HG02610 (cell line): ENCODE measurements at regions not wholly inside any gene's neighbourhood (a gene's known extent, or its start where the extent isn't known, plus 50 kb on each side); places are given as distances from the start of the nearest gene placed in this dataset.

Experiments used
- ATAC-seq: cut with Tn5 transposase; IDR thresholded peaks from one replicate; pipeline ENCODE4 v1.9.1; 2021; ENCODE audit warnings: mild to moderate bottlenecking, moderate library complexity; ENCODE audit not compliant: unreplicated experiment

DNA sequence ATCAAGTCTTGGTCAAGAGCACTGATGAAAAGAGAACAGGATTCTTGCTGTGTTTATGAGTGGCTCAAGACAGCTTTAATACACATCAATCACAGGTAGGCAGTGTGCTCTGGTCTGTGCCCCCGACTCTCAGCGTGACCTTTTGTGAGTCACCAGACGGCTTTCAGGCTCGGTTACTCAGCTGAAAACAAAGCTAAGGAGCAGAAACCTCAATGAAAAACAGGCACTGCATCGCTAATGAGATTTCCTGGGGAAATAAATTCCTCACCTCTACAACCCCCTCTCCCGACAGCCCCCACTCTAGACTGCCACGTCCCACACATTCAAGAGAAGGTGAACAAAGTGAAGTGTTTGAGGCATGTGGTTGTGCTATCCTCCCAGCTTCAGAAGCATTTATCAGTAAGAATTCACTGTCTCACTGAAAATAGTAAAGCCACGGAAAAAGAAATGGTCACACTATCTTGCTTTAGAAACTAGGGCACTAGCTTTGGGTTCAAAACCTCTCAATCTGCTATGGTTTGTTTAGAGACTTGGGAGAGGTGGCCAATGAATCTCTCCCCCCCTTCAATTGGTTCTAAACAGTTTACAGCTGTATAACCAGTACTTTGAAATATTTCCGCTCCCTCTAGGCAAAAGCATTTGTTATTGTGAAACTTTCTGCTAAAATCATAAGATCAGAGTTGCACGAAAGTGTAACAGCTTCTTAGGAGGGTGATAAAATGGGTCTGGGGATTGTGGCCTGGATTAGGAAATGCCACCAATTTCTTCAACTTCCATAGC, 199.5 kb upstream of the PMFBP1 start:
- ATAC-seq, result no peak

DNA sequence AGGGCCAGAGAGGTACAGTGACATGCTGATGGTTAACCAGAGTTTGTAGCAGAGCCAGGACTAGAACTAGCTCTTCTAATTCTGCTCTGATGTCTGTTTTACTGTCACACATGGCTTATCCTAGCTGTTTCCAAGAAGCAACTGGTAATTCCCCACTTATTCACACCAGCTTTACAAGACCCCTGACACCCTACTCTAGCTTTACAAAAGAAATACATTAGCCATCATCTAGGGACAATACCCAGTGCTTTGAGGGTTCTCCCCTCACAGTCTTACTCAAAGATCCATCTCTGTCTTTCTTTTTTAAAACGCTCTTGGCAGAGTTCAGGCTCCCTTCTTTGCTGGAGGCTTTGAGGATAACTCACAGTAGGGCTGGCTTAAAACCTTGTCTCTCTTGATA, 197.3 kb upstream of the PMFBP1 start:
- no peak for ATAC-seq

DNA sequence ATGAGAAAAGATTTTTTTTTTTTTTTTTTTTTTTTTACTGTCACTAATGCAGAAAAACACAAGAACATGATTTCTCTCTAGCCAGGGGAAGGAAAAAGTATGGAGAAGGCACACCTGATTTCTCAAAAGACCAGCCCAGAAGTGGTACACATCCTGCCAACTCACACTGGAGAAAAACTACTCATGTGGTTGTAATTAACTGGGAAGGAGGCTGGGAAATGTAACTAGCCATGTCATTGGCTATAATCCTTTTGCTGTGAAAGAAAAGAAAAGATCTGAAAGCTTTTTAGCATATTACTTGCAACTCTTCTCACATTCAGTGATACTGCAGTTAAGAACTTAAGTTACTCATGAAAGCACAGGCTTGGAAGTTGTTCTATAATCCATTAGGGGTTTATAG, 195.9 kb upstream of the PMFBP1 start:
- no peak for ATAC-seq

DNA sequence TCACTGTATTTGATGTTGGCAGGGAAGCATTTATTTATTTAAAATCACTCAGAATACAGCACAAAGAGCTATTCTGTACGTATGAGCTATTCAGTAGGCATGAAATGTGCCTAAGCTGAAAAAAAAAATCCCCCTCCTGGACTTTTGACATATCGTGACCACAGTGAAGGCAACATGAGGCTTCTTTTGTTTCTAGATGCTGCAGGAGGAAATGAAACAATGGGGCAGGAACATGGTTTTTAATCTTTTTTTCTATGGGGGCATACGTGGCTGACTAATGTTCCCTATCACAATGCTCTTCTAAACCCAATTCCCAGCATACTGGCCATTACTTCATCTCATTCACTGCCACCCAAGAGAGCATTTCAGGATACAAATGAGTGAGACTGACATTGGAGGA, 191.0 kb upstream of the PMFBP1 start:
- no peak for ATAC-seq

DNA sequence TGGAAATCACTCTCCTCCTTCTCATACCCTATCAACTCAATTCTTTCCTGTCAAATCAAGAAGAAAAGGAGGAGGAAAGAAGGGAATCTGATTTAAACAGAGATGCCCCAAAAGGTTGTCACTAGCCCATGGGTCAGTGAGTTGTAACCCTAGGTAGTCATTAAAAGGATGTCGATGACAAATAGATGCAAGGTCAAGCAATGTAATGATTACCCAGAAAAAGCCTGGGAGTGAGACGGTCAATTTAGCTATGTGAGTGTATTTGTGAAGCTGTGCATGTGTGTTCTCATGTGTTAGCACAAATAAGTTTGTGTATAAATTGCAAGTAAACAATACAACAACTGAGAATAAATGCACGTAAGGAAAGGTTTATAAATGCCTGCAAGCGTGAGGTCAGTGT, 190.5 kb upstream of the PMFBP1 start:
- no peak for ATAC-seq

DNA sequence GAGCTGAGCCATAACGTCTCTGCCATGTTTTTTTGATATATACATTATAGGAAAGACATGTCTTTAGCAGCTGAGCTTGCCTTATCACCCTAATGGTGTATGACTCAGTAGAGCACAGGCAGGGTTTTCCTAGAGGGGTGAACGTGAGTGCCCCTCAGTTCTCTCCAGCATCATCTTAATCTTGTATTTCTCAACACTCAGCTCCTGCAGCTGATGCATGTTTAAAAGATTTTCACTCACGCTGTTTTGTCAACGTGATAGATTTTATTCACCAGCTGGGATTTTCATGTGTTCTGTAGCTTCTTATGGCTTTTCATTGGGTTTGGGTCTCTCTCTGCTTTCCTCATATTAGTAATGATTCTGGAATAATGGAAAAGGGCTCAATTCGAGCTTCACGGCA, 186.0 kb upstream of the PMFBP1 start:
- no peak for ATAC-seq

DNA sequence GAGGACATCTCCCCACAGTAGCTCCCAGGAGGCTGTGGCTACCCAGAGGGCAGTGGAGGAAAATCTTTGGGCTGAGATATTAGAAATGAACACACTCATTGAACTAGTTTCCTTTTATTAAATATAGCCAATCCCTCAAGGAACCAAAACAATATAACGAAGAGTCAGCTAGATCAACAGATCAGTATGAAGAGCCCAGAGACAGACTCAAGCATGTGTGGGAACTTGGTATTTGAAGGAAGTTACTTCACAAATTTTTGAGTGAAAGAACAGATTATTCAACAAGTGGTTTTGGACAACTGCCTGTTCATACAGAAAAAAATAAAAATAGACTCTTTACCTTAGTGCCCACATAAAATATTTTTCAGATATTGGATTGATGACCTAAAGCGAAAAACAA, 183.6 kb upstream of the PMFBP1 start:
- no peak for ATAC-seq

DNA sequence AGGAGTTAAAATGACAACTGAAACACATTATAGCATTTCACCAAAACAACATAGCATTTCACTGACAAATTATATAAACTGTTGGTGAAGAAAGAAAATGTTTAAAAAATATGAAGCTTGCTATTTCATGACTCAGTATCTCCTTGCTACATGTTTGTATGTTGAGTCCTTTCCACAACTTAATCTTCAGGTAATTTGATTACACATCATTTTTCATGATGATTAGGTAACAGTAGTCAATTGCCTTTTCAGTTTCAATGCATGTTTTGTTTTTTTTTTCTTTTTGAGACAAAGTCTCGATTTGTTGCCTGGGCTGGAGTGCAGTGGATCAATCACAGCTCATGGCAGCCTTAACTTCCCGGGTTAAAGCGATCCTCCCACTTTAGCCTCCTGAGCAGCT, 177.8 kb upstream of the PMFBP1 start:
- no peak for ATAC-seq

DNA sequence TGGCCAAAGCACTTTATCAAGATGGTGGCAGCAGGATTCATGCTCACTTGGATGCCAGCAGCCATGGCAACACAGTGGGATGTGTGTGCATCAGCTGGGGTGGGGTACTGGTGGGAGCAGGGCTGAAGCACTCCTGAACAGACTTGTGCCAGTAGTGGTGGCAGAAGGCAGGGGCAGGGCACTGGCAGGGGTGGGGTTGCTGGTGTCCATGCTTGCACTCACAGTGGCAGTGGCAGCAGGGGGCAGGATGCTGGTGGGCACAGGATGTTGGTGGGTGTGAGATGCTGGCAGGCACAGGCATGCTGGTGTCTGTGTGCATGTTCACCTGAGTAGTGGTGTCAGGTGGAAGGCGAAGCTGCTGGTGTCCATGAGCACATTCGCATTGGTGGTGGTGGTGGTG, 161.0 kb upstream of the PMFBP1 start:
- no peak for ATAC-seq

DNA sequence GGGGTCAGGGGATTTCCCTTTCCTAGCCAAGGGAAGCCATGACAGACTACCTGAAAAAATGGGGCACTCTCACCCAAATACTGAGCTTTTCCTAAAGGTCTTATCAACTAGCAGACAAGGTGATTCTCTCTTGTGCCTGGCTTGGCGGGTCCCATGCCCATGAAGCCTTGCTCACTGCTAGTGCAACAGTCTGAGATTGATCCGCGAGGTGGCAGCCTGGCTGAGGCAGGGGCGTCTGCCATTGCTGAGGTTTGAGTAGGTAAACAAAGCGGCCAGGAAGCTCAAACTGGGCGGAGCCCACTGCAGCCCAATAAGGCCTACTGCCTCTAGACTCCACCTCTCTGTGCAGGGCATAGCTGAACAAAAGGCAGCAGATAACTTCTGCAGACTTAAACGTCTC, 152.6 kb upstream of the PMFBP1 start:
- ATAC-seq, result no peak

DNA sequence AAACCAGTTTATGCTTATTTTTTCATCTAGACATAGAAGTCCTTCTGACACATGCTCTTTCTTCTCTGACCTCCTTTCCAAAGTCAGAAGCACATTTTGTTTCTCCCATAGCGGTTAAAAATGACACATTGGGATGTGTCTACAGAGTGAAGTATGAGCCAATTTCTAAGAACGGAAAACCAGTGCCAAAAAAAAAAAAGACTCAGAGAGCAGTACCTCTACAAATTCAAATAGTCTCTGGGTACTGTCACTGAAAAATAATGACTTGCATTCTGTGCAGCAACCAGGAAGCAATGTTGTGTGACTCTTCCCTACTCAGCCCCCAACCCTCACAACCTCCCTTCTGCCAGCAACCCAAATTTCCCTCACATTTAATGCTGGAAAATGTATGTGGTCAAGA, 145.5 kb upstream of the PMFBP1 start:
- ATAC-seq, result no peak

DNA sequence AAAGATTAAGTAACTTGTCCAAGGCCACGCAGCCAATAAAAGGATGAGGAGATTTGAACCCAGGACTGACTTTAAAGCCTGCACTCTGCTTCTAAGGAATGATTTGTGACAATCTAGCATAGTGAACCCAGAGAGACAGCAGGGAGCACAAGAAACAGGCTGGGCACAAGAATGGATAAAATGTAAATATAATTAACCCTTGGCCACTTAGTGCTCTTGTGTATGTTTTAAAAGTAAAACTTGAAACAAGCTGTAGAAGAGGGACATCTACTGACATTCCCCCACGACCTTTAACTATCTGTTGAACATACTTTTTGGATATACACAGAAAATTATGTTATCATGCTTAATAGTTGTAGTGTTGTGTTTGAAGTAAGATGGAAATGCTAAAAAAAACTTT, 141.9 kb upstream of the PMFBP1 start:
- ATAC-seq, result no peak

DNA sequence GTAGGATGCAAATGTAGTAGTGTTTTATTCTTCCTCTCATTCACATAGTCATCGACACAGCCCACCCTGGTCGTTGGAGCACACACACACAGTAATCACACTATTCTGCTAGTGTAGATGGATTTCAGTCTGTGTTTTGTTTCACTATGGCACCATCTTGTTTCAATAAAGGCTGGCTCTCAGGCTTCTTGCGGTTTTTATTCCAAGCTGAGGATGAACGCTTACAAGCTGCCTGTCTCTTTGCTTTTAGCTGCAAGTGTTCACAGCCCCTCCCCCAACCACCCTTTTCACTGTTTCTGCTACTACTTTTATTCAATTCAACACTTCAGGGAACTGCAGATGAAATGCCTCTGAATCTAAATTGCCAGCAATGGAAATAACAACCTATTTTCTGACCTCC, 140.9 kb upstream of the PMFBP1 start:
- ATAC-seq, result no peak

DNA sequence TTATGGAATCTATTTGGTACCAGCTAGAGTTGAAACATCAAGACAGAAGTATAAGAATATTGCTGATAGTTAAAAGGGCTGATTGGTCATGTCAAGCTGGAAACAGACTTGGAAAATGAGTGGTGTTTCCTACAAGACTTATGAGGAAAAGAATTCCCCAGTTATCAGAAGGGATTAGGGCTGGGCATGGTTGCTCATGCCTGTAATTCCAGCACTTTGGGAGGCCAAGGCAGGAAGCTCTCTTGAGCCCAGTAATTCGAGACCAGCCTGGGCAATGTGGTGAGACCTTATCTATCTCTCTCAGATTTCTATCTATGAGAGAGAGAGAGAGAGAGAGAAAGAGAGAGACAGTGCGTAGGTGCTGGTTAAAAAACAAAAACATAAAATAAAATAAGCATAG, 139.5 kb upstream of the PMFBP1 start:
- no peak for ATAC-seq

DNA sequence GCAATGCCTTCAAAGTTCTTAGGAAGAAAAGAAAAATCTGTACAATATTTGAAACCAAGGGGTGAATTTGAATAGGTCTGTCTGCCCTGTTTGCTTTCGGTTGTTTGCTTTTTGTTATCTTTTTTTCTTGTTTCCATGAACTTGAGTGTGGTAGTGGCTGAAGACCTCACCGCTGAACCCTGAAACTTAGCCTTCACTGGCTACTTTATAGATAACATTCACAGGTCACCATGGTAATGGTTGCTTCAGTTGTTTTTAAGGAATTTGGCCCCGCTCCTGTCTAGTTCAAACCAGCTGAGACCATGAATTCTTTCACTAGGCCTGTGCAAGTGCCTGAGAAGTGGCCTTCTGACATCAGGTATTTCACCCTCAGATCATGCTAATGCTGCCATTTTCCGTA, 137.0 kb upstream of the PMFBP1 start:
- ATAC-seq, result no peak

DNA sequence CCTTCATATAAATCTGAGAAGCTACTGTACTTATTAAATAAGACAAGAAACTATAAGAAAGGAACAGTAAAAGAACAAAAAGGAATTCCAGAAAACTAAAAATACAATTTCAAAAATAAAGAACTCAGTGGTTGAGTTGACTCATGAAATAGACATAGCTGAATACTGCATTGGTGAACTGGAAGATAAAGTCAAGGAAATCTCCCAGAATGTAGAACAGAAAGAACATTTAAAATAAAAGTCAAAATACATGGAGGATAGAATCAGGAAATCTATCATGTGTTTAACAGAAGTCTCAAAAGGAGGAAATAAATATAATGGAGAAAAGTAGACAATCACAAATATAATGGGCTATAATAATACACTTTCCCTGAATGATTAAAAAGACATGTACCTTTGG, 136.4 kb upstream of the PMFBP1 start:
- no peak for ATAC-seq

DNA sequence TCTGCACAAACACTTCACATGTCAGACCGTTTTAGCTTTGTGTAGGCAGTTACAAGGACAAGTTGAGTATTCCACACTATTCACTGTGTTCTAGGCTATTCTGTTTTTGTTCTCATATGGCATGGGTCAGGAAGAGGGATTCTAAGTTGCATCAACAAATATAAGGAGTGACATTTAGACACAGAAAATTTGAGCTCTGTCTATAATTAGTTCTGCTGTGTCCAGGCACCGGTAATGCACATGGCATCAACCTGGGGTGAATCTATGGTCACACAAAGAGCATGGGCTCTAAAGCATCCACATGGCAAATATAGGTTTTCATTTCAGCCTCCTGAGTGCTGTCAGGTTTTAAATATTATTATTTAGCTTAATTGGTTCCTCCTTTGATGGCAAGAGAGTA, 130.4 kb upstream of the PMFBP1 start:
- ATAC-seq, result no peak

DNA sequence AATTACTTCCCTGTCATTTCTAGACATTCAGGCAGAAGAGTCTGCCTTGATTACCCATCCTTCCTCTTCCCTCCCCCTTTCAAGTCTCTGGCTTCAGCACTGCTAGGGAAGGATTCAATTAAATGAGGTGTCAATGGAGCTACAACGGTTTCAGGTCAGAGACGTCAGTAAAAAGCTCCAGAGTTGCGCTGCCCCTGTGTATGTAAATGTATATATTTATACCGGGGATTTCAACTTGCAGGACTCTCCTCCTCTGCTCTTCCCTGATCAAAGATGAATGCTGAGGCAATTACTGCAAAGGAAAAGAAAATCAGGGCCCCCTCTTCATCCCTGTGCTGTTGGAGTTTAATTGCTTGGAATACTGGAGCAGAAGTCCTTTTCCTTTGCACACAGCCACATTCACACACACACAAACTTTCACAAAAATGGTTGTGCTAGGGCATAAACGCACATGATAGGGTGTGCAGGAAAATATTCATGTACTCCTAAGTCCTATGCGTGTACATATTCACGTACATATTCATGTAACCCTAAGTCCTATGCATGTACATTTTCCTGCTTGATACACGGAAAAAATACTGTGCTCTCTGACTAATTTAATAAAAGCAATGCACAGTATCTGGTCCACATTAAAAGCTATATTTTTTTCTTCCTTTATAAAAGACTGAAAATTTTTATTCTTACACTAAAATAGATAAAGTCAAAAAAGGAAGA, 129.7 kb upstream of the PMFBP1 start:
- ATAC-seq, result no peak

DNA sequence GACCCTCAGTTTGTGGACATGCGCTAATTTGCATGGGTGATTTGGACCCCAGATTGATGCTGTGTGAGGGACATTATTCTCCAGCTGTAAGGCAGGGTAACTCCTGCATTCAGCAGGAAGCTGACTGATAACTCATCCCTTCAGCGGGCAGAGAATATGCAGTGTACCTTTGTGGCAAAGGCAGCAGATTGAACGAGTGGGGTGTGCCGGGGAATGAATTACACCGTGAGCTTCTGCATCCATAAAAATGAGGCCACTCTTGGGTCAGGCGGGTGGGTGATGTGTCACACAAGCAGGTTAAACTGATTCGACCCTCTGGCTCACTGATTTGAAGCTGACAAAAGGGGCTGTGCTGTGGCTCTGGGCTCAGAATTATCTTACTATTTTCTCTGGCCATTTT, 128.9 kb upstream of the PMFBP1 start:
- ATAC-seq, result no peak

DNA sequence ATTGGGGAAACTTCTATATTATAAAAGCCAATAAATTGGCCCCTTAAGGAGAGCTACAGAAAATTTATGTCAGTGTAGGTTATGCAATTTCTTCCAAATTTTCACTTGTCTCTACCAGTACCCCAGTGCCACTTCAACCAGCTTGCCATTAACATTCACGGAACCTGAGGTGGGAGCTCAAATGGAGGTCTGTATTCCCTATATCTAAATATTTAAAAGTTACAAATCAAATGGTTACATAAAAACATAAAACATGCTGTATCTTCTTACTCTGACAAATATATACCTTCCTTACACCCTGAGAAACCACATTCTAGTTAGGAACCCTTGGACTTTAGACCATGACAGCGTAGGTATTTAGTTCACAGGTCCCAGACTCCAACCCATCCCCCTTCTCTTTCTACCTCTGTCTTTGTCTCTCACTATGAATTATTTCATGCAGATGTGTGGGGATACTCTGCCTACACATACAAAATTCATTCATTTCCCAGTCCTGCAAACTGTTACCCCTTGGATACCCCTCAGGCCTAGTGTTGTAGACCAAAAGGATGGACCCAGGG, 127.8 kb upstream of the PMFBP1 start:
- ATAC-seq, result no peak

DNA sequence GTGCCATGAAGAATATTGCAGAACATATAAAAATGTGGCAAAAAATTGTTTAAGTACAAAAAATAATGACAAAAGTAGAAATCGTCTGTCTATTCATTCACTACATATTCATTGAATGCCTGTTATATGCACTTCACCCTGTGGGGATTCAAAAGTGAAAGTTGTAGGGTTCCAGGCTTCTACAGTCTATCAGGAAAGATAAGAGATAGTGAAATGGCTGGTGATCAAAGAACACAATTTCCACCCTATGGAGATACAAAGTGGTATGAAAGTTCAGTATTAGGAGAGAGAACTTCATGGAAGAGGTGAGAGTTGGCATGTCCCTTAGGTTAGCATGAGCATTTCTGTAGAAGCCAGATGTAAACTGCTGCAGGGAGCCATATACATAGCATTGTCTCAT, 127.0 kb upstream of the PMFBP1 start:
- no peak for ATAC-seq

DNA sequence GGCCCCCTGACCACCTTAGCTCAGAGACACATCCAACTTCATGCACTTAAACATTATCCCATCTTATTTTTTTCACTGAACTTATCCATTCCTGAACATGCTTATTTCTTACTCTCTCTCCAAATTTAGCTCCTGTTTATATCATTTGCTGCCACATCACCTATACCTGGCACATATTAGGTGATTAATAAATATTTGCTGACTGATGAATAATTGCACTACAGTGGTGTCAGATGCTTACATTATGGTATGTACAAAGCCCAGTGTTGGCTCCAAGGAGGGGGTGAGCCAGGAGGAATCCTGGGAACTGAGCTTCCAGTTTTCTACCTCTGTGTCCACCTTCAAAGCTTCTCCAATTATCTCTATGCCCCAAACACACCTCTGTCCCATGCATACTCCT, 124.0 kb upstream of the PMFBP1 start:
- no peak for ATAC-seq
